SK-N-SH (cell line): ENCODE measurements at regions not wholly inside any gene's neighbourhood (a gene's known extent, or its start where the extent isn't known, plus 50 kb on each side); places are given as distances from the start of the nearest gene placed in this dataset.
"Not testable (repeated sequence)": the region's sequence is repeated elsewhere in the genome, so short reads cannot be mapped to it uniquely, and the experiment has no call there.

Experiments used
- ELF1 ChIP-seq: IDR thresholded peaks from 2 replicates; pipeline ENCODE4 v1.4.0; 2012
- FOSL2 ChIP-seq: IDR thresholded peaks from 2 replicates; pipeline ENCODE4 v1.4.0; 2012; ENCODE audit warnings: low read depth, mild to moderate bottlenecking, moderate library complexity, borderline replicate concordance
- FOXJ3 ChIP-seq: sonication (generic); formaldehyde crosslinking; IDR thresholded peaks from 2 replicates; pipeline ENCODE4 v1.5.1; 2020; ENCODE audit warnings: mild to moderate bottlenecking, missing genetic modification reagents
- FOXM1 ChIP-seq: IDR thresholded peaks from 2 replicates; pipeline ENCODE4 v1.4.0; 2012; ENCODE audit warnings: low read depth, mild to moderate bottlenecking
- GABPA ChIP-seq: IDR thresholded peaks from 2 replicates; pipeline ENCODE4 v1.4.0; 2012; ENCODE audit warnings: low read depth, mild to moderate bottlenecking
- MXI1 ChIP-seq: IDR thresholded peaks from 2 replicates; pipeline ENCODE4 v1.6.1; 2012; ENCODE audit warnings: mild to moderate bottlenecking, low read depth, low read length, improper control_type of control experiment
- RCOR1 ChIP-seq: fragments of 150-350 bp; IDR thresholded peaks from 2 replicates; pipeline ENCODE4 v1.6.1; 2017; ENCODE audit warnings: antibody characterized with exemption, low read length
- RFX5 ChIP-seq: IDR thresholded peaks from 2 replicates; pipeline ENCODE4 v1.6.1; 2012; ENCODE audit warnings: mild to moderate bottlenecking, improper control_type of control experiment, low read length
- SIN3A ChIP-seq: IDR thresholded peaks from 2 replicates; pipeline ENCODE4 v1.6.1; 2012; ENCODE audit warnings: low read depth, mild to moderate bottlenecking, low read length, moderate library complexity, borderline replicate concordance
- YY1 ChIP-seq: IDR thresholded peaks from 2 replicates; pipeline ENCODE4 v1.4.0; 2012; ENCODE audit warnings: low read depth, mild to moderate bottlenecking
- TF ChIP-seq, protein P1 (sequence below): fragments of 200-600 bp; sonication (generic); IDR thresholded peaks from 2 replicates; pipeline ENCODE4 v1.6.1; 2017; ENCODE audit warnings: antibody characterized with exemption, mild to moderate bottlenecking, moderate library complexity
- TF ChIP-seq, protein P2 (sequence below): IDR thresholded peaks from 2 replicates; pipeline ENCODE4; 2012
- TF ChIP-seq, protein P3 (sequence below): IDR thresholded peaks from 2 replicates; pipeline ENCODE4 v1.4.0; 2012; ENCODE audit warnings: low read depth, borderline replicate concordance

GRCh38 chr7:63555226-63555994 lies 443.2 kb upstream of the ZNF722 start:
- TF ChIP-seq, protein P1, sequence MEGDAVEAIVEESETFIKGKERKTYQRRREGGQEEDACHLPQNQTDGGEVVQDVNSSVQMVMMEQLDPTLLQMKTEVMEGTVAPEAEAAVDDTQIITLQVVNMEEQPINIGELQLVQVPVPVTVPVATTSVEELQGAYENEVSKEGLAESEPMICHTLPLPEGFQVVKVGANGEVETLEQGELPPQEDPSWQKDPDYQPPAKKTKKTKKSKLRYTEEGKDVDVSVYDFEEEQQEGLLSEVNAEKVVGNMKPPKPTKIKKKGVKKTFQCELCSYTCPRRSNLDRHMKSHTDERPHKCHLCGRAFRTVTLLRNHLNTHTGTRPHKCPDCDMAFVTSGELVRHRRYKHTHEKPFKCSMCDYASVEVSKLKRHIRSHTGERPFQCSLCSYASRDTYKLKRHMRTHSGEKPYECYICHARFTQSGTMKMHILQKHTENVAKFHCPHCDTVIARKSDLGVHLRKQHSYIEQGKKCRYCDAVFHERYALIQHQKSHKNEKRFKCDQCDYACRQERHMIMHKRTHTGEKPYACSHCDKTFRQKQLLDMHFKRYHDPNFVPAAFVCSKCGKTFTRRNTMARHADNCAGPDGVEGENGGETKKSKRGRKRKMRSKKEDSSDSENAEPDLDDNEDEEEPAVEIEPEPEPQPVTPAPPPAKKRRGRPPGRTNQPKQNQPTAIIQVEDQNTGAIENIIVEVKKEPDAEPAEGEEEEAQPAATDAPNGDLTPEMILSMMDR: not testable (repeated sequence)
- not testable (repeated sequence) for TF ChIP-seq RFX5; SIN3A; MXI1; FOXJ3 (CRISPR knock-in tag); YY1; ELF1; GABPA; FOSL2; FOXM1; RCOR1
- TF ChIP-seq, protein P2, sequence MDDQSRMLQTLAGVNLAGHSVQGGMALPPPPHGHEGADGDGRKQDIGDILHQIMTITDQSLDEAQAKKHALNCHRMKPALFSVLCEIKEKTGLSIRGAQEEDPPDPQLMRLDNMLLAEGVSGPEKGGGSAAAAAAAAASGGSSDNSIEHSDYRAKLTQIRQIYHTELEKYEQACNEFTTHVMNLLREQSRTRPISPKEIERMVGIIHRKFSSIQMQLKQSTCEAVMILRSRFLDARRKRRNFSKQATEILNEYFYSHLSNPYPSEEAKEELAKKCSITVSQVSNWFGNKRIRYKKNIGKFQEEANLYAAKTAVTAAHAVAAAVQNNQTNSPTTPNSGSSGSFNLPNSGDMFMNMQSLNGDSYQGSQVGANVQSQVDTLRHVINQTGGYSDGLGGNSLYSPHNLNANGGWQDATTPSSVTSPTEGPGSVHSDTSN: not testable (repeated sequence)
- TF ChIP-seq, protein P3, sequence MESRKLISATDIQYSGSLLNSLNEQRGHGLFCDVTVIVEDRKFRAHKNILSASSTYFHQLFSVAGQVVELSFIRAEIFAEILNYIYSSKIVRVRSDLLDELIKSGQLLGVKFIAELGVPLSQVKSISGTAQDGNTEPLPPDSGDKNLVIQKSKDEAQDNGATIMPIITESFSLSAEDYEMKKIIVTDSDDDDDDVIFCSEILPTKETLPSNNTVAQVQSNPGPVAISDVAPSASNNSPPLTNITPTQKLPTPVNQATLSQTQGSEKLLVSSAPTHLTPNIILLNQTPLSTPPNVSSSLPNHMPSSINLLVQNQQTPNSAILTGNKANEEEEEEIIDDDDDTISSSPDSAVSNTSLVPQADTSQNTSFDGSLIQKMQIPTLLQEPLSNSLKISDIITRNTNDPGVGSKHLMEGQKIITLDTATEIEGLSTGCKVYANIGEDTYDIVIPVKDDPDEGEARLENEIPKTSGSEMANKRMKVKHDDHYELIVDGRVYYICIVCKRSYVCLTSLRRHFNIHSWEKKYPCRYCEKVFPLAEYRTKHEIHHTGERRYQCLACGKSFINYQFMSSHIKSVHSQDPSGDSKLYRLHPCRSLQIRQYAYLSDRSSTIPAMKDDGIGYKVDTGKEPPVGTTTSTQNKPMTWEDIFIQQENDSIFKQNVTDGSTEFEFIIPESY: not testable (repeated sequence)
